Mesenchymal stem cell (in vitro differentiated cells and primary cell): ENCODE measurements at regions not wholly inside any gene's neighbourhood (a gene's known extent, or its start where the extent isn't known, plus 50 kb on each side); places are given as distances from the start of the nearest gene placed in this dataset.
"Not testable (repeated sequence)": the region's sequence is repeated elsewhere in the genome, so short reads cannot be mapped to it uniquely, and the experiment has no call there.

Source experiments
- DNase-seq: peaks from one replicate; pipeline ENCODE4 v3.0.0-alpha.2; 2013
- H2AFZ ChIP-seq: one replicate; pipeline ENCODE4 v1.6.1; 2013; ENCODE audit warnings: low read depth, mild to moderate bottlenecking, control low read depth, inconsistent platforms, low read length, moderate library complexity
- H2AK5ac ChIP-seq: 2 replicates; pipeline ENCODE4 v1.6.1; 2013; ENCODE audit warnings: low read length, moderate library complexity, mild to moderate bottlenecking, inconsistent platforms; ENCODE audit not compliant: severe bottlenecking
- H2BK120ac ChIP-seq: one replicate; pipeline ENCODE4 v1.6.1; 2013; ENCODE audit warnings: low read depth, mild to moderate bottlenecking, inconsistent platforms, low read length, moderate library complexity
- H2BK12ac ChIP-seq, 2 experiments: one replicate each; pipeline ENCODE4 v1.6.1; 2013; ENCODE audit warnings: inconsistent platforms in 2 of 2, low read length in 2 of 2, mild to moderate bottlenecking in 2 of 2, moderate library complexity in 2 of 2, control low read depth in 1 of 2
- H2BK15ac ChIP-seq: one replicate; pipeline ENCODE4 v1.6.1; 2013; ENCODE audit warnings: mild to moderate bottlenecking, low read depth, inconsistent platforms; ENCODE audit not compliant: poor library complexity, severe bottlenecking
- H2BK5ac ChIP-seq: 2 replicates; pipeline ENCODE4 v1.6.1; 2013; ENCODE audit warnings: low read depth, mild to moderate bottlenecking, low read length, control low read depth, inconsistent platforms; ENCODE audit not compliant: poor library complexity, severe bottlenecking
- H3K14ac ChIP-seq, 2 experiments: one replicate each; pipeline ENCODE4 v1.6.1; 2013; ENCODE audit warnings: inconsistent platforms in 2 of 2, low read length in 2 of 2, control low read depth in 1 of 2, mild to moderate bottlenecking in 1 of 2, moderate library complexity in 1 of 2
- H3K18ac ChIP-seq, 2 experiments: one replicate each; pipeline ENCODE4 v1.6.1; 2013; ENCODE audit warnings: inconsistent platforms in 2 of 2, low read length in 2 of 2, control low read depth in 1 of 2, low read depth in 1 of 2, mild to moderate bottlenecking in 1 of 2
- H3K23ac ChIP-seq, 2 experiments: one replicate each; pipeline ENCODE4 v1.6.1; 2013; ENCODE audit warnings: inconsistent platforms in 2 of 2, low read length in 2 of 2, mild to moderate bottlenecking in 2 of 2, moderate library complexity in 2 of 2, control low read depth in 1 of 2
- H3K27ac ChIP-seq: 2 replicates; pipeline ENCODE4 v1.5.1; 2013; ENCODE audit warnings: mild to moderate bottlenecking, moderate library complexity, low read length, control low read depth, inconsistent platforms; ENCODE audit not compliant: poor library complexity, severe bottlenecking
- H3K27me3 ChIP-seq, 2 experiments: 2 replicates each; pipeline versions ENCODE4 v1.6.1 to v1.7.0; 2013; ENCODE audit warnings: low read length in 2 of 2, mild to moderate bottlenecking in 2 of 2, moderate library complexity in 2 of 2, control low read depth in 1 of 2, inconsistent platforms in 1 of 2; ENCODE audit not compliant: control insufficient read depth in 1 of 2, insufficient read depth in 1 of 2
- H3K36me3 ChIP-seq, 2 experiments: 2 replicates each; pipeline versions ENCODE4 v1.6.1 to v1.7.0; 2013; ENCODE audit warnings: low read length in 2 of 2, control low read depth in 1 of 2, inconsistent platforms in 1 of 2, low read depth in 1 of 2, mild to moderate bottlenecking in 1 of 2; ENCODE audit not compliant: insufficient read depth in 2 of 2, control insufficient read depth in 1 of 2
- H3K4ac ChIP-seq, 2 experiments: one replicate each; pipeline ENCODE4 v1.6.1; 2013; ENCODE audit warnings: inconsistent platforms in 2 of 2, low read length in 2 of 2, mild to moderate bottlenecking in 2 of 2, moderate library complexity in 2 of 2, control low read depth in 1 of 2, low read depth in 1 of 2
- H3K4me1 ChIP-seq: 2 replicates; pipeline ENCODE4 v1.6.1; 2013; ENCODE audit warnings: low read depth, low read length, control low read depth; ENCODE audit not compliant: control insufficient read depth, insufficient read depth
- H3K4me2 ChIP-seq: 2 replicates; pipeline ENCODE4 v1.6.1; 2013; ENCODE audit warnings: low read length, mild to moderate bottlenecking, inconsistent platforms; ENCODE audit not compliant: poor library complexity, severe bottlenecking
- H3K4me3 ChIP-seq, 2 experiments: 2 replicates each; pipeline versions ENCODE4 v1.5.1 to v1.7.0; 2013; ENCODE audit warnings: low read length in 2 of 2, mild to moderate bottlenecking in 2 of 2, control low read depth in 1 of 2, low read depth in 1 of 2; ENCODE audit not compliant: insufficient read depth in 1 of 2
- H3K79me1 ChIP-seq: replicated peaks from 2 replicates; pipeline ENCODE4 v1.6.1; 2013; ENCODE audit warnings: mild to moderate bottlenecking, control low read depth, low read length, inconsistent platforms; ENCODE audit not compliant: poor library complexity, severe bottlenecking
- H3K9ac ChIP-seq: 2 replicates; pipeline ENCODE4 v1.7.0; 2013; ENCODE audit warnings: mild to moderate bottlenecking, low read length, moderate library complexity
- H3K9me3 ChIP-seq: 2 replicates; pipeline ENCODE4 v1.7.0; 2013; ENCODE audit warnings: mild to moderate bottlenecking, low read length; ENCODE audit not compliant: control insufficient read depth
- H4K8ac ChIP-seq: one replicate; pipeline ENCODE4 v1.6.1; 2013; ENCODE audit warnings: inconsistent platforms, mild to moderate bottlenecking, low read length, moderate library complexity
- H4K91ac ChIP-seq: one replicate; pipeline ENCODE4 v1.6.1; 2013; ENCODE audit warnings: mild to moderate bottlenecking, low read length, inconsistent platforms
- WGBS: methylation state at CpG from one replicate; pipeline ENCODE4 v1.1.7; 2013; ENCODE audit warnings: mixed read lengths; 5-methylcytosine and 5-hydroxymethylcytosine counted together

- 71% methylated on average over 7 of the region's 7 CpGs for WGBS
- not testable (repeated sequence) for H2AK5ac ChIP-seq, H4K91ac ChIP-seq
These were observed 869.3 kb downstream of the TMTC2 start for GRCh38 chr12:83556040-83556439.

GRCh38 chr12:83541446-83541845 lies 854.7 kb downstream of the TMTC2 start:
- no peak overlapping the region for H3K9ac ChIP-seq
- no peak overlapping the region for H3K14ac ChIP-seq
- no peaks in the 10 kb centered on the region for H3K27me3 ChIP-seq
- no peak overlapping the region for H2BK120ac ChIP-seq
- no peaks in the 10 kb centered on the region for H3K36me3 ChIP-seq
- no peak overlapping the region for H4K8ac ChIP-seq
- no peak overlapping the region for H3K23ac ChIP-seq
- no peak overlapping the region for H3K18ac ChIP-seq
- H3K4ac ChIP-seq, result no peak overlapping the region
- H3K9me3 ChIP-seq, result no peaks in the 10 kb centered on the region
- no peak overlapping the region for H2AFZ ChIP-seq
- no peaks in the 10 kb centered on the region for H3K4me1 ChIP-seq
- H2AK5ac ChIP-seq, result no peak overlapping the region
- DNase-seq, result no peak
- no peak overlapping the region for H2BK15ac ChIP-seq
- no peak overlapping the region for H3K4me2 ChIP-seq
- H2BK5ac ChIP-seq, result no peak overlapping the region
- no peak overlapping the region for H3K4me3 ChIP-seq
- no peak overlapping the region for H3K27ac ChIP-seq
- no peak overlapping the region for H2BK12ac ChIP-seq
- no peaks in the 10 kb centered on the region for H3K79me1 ChIP-seq
- no peak overlapping the region for H4K91ac ChIP-seq

More at GRCh38 chr12:83556040-83556439, 869.3 kb downstream of the TMTC2 start:
- H2BK5ac ChIP-seq, H3K27ac ChIP-seq, H3K4me1 ChIP-seq, H3K4me3 ChIP-seq, H3K18ac ChIP-seq, H3K36me3 ChIP-seq, H3K14ac ChIP-seq, H3K4me2 ChIP-seq, H3K9ac ChIP-seq, H3K9me3 ChIP-seq, H2AFZ ChIP-seq, H3K27me3 ChIP-seq, DNase-seq, H2BK15ac ChIP-seq, H3K4ac ChIP-seq, H2BK120ac ChIP-seq, H2BK12ac ChIP-seq, H3K79me1 ChIP-seq, H4K8ac ChIP-seq, H3K23ac ChIP-seq: not testable (repeated sequence)

GRCh38 chr12:83538361-83538965 lies 851.8 kb downstream of the TMTC2 start:
- H4K91ac ChIP-seq, result no peak overlapping the region
- H3K18ac ChIP-seq, result no peak overlapping the region
- no peak overlapping the region for H2BK15ac ChIP-seq
- no peak overlapping the region for H3K4me3 ChIP-seq
- no peak overlapping the region for H4K8ac ChIP-seq
- no peaks in the 10 kb centered on the region for H3K79me1 ChIP-seq
- H3K36me3 ChIP-seq, result no peaks in the 10 kb centered on the region
- no peak overlapping the region for H2AFZ ChIP-seq
- WGBS, result no CpG with 5 or more reads among the region's 3 CpGs
- no peaks in the 10 kb centered on the region for H3K4me1 ChIP-seq
- H2BK12ac ChIP-seq, result no peak overlapping the region
- H3K27me3 ChIP-seq, result no peaks in the 10 kb centered on the region
- no peak overlapping the region for H3K23ac ChIP-seq
- no peak overlapping the region for H3K4me2 ChIP-seq
- no peak overlapping the region for H2BK5ac ChIP-seq
- DNase-seq, result no peak
- no peak overlapping the region for H2AK5ac ChIP-seq
- H3K14ac ChIP-seq, result no peak overlapping the region
- no peak overlapping the region for H3K9ac ChIP-seq
- H3K27ac ChIP-seq, result no peak overlapping the region
- no peak overlapping the region for H2BK120ac ChIP-seq
- H3K9me3 ChIP-seq, result no peaks in the 10 kb centered on the region
- no peak overlapping the region for H3K4ac ChIP-seq

GRCh38 chr12:83537428-83538053 lies 850.8 kb downstream of the TMTC2 start:
- H3K4me1 ChIP-seq, result no peaks in the 10 kb centered on the region
- 58% methylated on average over 4 of the region's 4 CpGs for WGBS
- no peak overlapping the region for H2BK15ac ChIP-seq
- H2AK5ac ChIP-seq, result no peak overlapping the region
- H2BK12ac ChIP-seq, result no peak overlapping the region
- DNase-seq, result no peak
- H3K27ac ChIP-seq, result no peak overlapping the region
- no peak overlapping the region for H4K8ac ChIP-seq
- no peak overlapping the region for H4K91ac ChIP-seq
- H3K36me3 ChIP-seq, result no peaks in the 10 kb centered on the region
- no peak overlapping the region for H2BK5ac ChIP-seq
- H3K18ac ChIP-seq, result no peak overlapping the region
- no peak overlapping the region for H3K4me3 ChIP-seq
- no peak overlapping the region for H3K4ac ChIP-seq
- H3K9ac ChIP-seq, result no peak overlapping the region
- H3K79me1 ChIP-seq, result no peaks in the 10 kb centered on the region
- no peak overlapping the region for H2BK120ac ChIP-seq
- no peak overlapping the region for H3K23ac ChIP-seq
- no peak overlapping the region for H2AFZ ChIP-seq
- H3K14ac ChIP-seq, result no peak overlapping the region
- H3K9me3 ChIP-seq, result no peaks in the 10 kb centered on the region
- H3K4me2 ChIP-seq, result no peak overlapping the region
- H3K27me3 ChIP-seq, result no peaks in the 10 kb centered on the region
